ENCODE measurements at regions not wholly inside any gene's neighbourhood (a gene's known extent, or its start where the extent isn't known, plus 50 kb on each side); places are given as distances from the start of the nearest gene placed in this dataset.

GRCh38 chr9:111178331-111179055 lies 140.2 kb upstream of the LPAR1 start:
- Histone ChIP-seq H3K9me3 (no peaks in the 10 kb centered on the region), H3K4me3 (no peak overlapping the region), H3K27me3 (no peaks in the 10 kb centered on the region), H3K4me1 (no peaks in the 10 kb centered on the region), H3K36me3 (replicated peaks in 1 of 2; ENCODE audit: insufficient read depth in 1 of 2, low read depth in 2 of 2) (no peaks in the 10 kb centered on the region), H3K27ac (no peak overlapping the region)
- no peak for TF ChIP-seq CTCF (IDR thresholded peaks at IDR 0.05)
- intact Hi-C loops (cut with DNase I): no loop called here
- 45 to 52% methylated on average over 9 of the region's 9 CpGs for WGBS, 2 donors
- ATAC-seq (no peak), DNase-seq (no peak)

GRCh38 chr9:111176511-111176910 lies 138.2 kb upstream of the LPAR1 start:
- Histone ChIP-seq H3K9me3 (no peaks in the 10 kb centered on the region), H3K4me1 (no peaks in the 10 kb centered on the region), H3K27ac (no peak overlapping the region), H3K27me3 (no peaks in the 10 kb centered on the region), H3K4me3 (no peak overlapping the region), H3K36me3 (replicated peaks in 1 of 2; ENCODE audit: insufficient read depth in 1 of 2, low read depth in 2 of 2) (no peaks in the 10 kb centered on the region)
- 69 to 82% methylated on average over 6 of the region's 6 CpGs for WGBS, 2 donors
- TF ChIP-seq CTCF (IDR thresholded peaks at IDR 0.05) (no peak), POLR2A (IDR thresholded peaks at IDR 0.05) (no peak)
- intact Hi-C loops (cut with DNase I): no loop called here
- ATAC-seq (no peak), DNase-seq (no peak)

GRCh38 chr9:111175350-111175749 lies 137.1 kb upstream of the LPAR1 start:
- no peaks in the 10 kb centered on the region for H3K4me1 ChIP-seq
- H3K4me3 ChIP-seq: no peak overlapping the region
- no peaks in the 10 kb centered on the region for H3K9me3 ChIP-seq
- TF ChIP-seq CTCF (IDR thresholded peaks at IDR 0.05): no peak
- no peak for TF ChIP-seq POLR2A (IDR thresholded peaks at IDR 0.05)
- H3K27ac ChIP-seq: no peak overlapping the region
- ATAC-seq (no peak), DNase-seq (no peak)
- no peaks in the 10 kb centered on the region for H3K36me3 ChIP-seq (replicated peaks in 1 of 2; ENCODE audit: insufficient read depth in 1 of 2, low read depth in 2 of 2)
- H3K27me3 ChIP-seq: no peaks in the 10 kb centered on the region
- intact Hi-C loops (cut with DNase I): no loop called here

- Histone ChIP-seq H3K36me3 (replicated peaks in 1 of 2; ENCODE audit: insufficient read depth in 1 of 2, low read depth in 2 of 2) (no peaks in the 10 kb centered on the region), H3K4me1 (no peaks in the 10 kb centered on the region), H3K4me3 (no peak overlapping the region), H3K27me3 (no peaks in the 10 kb centered on the region), H3K9me3 (no peaks in the 10 kb centered on the region), H3K27ac (no peak overlapping the region)
- TF ChIP-seq POLR2A (IDR thresholded peaks at IDR 0.05) (no peak), CTCF (IDR thresholded peaks at IDR 0.05) (no peak)
- no peak for DNase-seq
- whole genome bisulfite sequencing, 2 donors: 81 to 86% methylated on average over 2 of the region's 2 CpGs
- ATAC-seq: no peak
- intact Hi-C loops (cut with DNase I): no loop called here
Measured at GRCh38 chr9:111167341-111167740, 129.1 kb upstream of the LPAR1 start.

- 27 to 40% methylated on average over 5 of the region's 5 CpGs for WGBS, 2 donors
- TF ChIP-seq POLR2A (IDR thresholded peaks at IDR 0.05) (no peak), CTCF (IDR thresholded peaks at IDR 0.05) (no peak)
- no peaks in the 10 kb centered on the region for H3K4me1 ChIP-seq
- DNase-seq (no peak), ATAC-seq (no peak)
- H3K36me3 ChIP-seq (replicated peaks in 1 of 2; ENCODE audit: insufficient read depth in 1 of 2, low read depth in 2 of 2): no peaks in the 10 kb centered on the region
- intact Hi-C loops (cut with DNase I): no loop called here
- H3K27ac ChIP-seq: peak overlapping the region in 1 of 4 donors; percentile 52
- no peak overlapping the region for H3K4me3 ChIP-seq
- no peaks in the 10 kb centered on the region for H3K27me3 ChIP-seq
- H3K9me3 ChIP-seq: no peaks in the 10 kb centered on the region
Measured at GRCh38 chr9:111163716-111164389, 125.6 kb upstream of the LPAR1 start.

All from body of pancreas (tissue), 4 donors.